NCI-H1694 (cell line): ENCODE measurements at regions not wholly inside any gene's neighbourhood (a gene's known extent, or its start where the extent isn't known, plus 50 kb on each side); places are given as distances from the start of the nearest gene placed in this dataset.
"Not testable (repeated sequence)": the region's sequence is repeated elsewhere in the genome, so short reads cannot be mapped to it uniquely, and the experiment has no call there.

Experiments used
- DNase-seq: peaks from one replicate; lab custom pipeline; 2025; lab: John Stamatoyannopoulos, UW

DNA sequence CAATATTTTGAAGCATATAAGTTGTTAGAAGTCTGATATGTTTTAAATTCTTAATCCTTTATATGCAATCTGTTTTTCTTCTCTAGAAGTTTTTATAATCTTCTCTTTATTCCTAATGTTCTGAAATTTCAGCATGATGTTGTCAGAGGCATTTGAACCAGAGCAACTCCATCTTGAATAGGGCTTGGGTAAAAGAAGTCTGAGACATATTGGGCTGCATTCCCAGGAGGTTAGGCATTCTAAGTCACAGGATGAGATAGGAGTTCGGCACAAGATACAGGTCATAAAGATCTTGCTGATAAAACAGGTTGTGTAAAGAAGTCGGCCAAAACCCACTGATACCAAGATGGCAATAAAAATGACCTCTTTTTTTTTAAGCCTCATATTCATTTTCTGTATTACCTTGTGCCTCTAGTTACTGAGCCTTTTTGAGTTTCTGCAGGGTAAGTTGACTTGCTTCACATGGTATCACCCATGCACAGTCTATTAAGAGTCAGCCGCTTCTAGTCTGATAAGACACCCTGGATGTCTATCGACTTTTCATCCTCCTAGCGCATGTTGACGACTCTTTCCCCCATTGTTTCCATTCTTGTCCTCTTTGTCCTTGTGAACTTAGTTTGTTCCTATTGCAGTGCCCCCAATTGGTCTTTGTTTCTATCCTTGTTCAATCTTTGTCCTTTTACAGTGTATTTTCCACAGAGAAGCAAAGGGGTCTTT is 80.8 kb upstream of the RNU6-1 start:
- no peak for DNase-seq

DNA sequence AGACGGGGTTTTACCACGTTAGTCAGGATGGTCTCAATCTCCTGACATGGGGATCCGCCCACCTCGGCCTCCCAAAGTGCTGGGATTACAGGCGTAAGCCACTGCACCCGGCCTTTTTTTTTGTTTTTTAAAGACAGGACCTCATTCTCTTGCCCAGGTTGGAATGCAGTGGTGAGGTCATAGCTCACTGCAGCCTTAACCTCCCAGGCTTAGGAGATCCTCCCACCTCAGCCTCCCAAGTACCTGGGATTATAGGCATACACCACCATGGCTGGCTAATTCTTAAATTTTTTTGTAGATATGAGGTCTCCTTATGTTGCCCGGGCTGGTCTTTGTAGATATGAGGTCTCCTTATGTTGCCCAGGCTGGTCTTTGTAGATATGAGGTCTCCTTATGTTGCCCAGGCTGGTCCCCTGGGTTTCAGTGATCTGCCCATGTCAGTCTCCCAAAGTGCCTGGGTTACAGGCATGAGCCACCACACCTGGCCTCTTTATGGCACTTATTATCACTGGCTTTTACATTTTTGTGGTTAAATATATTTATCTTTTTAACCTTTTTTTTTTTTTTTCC is 82.3 kb upstream of the RNU6-1 start:
- no peak for DNase-seq

DNA sequence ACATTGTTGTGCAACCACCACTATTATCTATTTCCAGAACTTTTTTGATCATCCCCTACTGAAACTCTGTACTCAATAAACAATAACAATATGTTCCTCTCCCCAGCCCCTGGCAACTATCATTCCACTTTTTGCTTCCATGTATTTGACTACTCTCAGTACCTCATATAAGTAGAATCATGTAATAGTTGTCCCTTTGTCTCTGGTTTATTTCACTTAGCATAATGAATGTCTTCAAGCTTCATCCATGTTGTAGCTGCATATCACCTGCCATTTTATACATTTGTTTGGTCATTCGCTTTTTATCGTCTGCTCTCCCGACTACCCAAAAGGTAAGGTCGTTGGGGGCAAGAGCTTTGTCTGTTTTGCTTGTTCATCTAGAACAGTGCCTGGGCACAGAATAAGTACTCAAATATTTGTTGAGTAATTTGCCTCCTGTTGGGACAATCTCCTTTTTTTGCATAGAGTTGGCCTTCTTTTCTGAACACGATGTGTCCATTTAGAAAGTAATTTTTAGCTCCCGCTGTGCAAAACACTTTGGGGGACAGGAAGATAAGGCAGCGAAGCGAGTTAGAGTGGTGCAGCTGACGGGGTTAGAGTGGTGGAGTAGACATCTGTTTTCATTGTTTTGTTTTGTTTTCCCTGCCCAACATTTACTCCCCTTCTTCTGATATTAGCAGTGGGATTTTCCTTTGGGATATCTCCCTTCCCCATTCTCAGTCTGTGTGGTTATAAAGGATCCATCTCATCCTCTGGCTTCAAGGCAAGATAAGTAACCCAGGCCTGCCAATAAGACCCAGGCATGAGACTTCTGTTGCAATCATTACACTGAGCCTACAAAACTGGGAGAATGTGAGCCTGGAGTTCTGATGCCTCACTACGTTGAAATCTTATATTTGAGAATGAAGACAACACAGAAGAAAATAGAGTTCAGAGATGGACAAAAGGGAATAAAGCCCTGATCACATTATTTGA is 83.4 kb upstream of the RNU6-1 start:
- DNase-seq: no peak

DNA sequence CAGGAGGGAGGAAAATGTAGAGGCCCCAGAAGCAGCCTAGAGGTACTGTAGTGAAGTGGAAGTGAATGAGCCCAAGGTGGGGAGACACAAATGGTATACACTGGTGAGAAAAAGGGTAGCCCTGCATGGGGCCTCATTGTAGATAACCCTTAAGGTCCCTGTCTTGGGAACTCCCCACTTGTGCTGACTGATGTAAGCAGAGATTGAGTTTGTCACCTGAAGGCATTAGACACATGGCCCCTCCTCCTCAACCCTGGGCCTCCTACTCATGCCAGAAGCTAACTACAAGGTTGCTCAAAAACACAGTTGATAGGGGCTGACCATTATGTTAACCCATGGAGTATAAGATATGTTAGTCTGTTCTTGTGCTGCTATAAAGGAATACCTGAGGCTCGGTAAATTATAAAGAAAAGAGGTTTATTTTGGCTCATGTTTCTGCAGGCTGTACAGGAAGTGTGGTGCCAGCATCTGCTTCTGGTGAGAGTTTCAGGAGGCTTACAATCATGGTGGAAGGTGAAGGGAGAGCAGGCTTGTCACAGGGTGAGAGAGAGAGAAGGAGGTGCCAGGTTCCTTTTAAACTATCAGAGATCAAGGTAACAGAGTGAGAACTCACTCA is 84.6 kb upstream of the RNU6-1 start:
- DNase-seq: no peak

GRCh38 chr15:67925182-67925581 is 85.3 kb upstream of the RNU6-1 start:
- DNase-seq: no peak

DNA sequence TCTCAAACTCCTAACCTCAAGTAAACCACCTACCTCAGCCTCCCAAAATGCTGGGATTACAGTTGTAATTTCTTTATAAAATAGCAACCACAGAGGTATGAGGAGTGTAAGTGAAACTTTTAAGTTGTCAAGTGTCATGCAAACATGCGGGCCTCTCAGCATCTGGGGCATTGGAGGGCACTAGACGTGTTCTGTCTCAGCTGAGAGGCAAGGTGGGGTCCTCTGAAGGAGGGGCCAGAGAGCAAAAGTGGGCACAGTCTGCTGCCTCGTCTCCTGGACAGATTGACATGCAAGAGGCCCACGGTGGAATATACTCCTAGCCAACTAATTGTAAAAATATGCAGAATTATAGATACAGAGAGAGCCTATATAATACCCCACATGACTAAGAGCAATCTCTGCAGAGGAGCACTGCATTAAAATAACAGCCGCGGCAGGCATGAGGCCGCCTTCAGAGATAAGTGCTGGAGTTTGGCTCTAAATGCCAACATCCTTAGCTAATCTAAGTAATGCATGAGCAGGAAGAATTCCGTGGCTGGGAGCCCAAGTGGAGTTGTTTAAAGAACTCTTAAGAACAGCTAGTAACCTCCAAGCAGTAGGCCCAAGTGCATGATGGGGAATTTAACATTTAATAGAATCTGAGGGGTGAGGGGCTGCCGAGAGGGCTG is 87.8 kb upstream of the RNU6-1 start:
- no peak for DNase-seq

DNA sequence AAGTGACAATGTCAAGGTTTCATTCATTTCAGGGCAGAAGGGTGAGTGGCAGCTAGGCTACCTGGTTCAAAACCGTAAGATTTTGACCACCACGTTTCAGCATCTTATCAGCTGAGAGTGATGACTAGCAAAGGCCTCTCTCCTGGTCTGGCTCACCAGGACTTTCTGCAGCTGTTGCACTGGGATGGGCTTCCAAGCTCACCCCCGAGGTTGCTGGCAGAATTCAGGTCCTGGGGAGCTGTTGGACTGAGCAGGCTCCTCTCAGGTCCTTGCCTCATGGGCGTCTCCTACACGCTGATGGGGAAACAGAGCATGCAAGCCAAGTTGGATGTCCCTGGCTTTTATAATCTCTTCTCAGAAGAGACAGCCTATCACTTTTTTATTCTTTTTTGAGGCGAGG is 88.8 kb upstream of the RNU6-1 start:
- DNase-seq: no peak

- no peak for DNase-seq
These were observed 90.9 kb upstream of the RNU6-1 start for GRCh38 chr15:67930720-67931119.

DNA sequence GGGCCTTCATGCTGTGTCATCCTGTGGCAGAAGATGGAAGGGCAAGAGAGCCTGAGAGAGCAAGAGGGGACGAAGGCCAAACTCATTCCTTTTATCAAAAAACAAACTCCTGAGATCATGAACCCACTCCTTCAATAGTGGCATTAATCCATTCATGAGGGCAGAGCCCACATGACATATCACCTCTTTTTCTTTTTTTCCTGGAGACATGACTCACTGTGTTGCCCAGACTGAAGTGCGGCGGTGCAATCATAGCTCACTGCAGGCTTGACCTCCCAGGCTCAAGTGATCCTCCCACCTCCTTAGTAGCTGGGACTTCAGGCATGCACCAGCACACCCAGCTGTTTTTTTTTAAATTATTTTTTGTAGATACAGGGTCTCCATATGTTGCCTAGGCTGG is 92.0 kb upstream of the RNU6-1 start:
- no peak for DNase-seq

- DNase-seq: not testable (repeated sequence)
These were observed 94.3 kb upstream of the RNU6-1 start for GRCh38 chr15:67934126-67934525.

DNA sequence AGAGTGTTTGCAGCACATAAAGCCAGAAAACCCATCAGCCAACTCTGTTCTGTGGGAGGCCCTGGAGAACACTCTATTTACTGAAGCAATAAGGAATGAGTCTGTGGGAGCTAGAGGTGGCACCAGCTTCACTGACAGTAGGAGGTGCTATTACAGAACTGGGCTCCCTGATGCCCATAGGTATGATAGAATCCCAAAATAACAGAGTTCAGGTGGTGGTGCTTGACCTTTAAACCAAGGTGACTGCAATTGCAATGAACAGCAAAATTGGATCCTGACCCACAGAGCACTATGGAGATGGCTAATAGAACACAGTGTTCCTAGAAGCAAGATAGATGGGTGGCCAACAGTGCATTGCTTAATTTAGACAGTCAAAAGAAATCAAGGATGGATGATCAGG is 95.4 kb upstream of the RNU6-1 start:
- DNase-seq: no peak

DNA sequence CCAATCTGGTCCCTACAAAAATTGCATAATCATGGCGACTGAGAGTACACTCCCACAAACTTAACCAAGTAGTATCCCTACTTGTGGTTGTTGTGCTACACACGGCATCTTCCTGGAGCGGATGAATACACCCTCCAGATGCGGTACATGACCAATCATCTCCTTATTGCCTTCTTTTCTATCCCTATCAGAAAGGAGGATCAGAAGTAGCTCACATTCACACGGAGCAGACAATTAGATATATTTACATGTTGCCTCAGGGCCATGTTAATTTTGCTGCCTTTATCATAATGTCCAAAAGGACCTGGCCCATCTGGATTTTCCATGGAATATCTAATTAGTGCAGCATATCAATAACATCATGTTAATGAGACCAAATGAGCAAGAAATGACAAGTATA is 96.4 kb upstream of the RNU6-1 start:
- DNase-seq: no peak

- no peak for DNase-seq
These were observed 97.4 kb upstream of the RNU6-1 start for GRCh38 chr15:67937153-67937761.

- not testable (repeated sequence) for DNase-seq
These were observed 99.3 kb upstream of the RNU6-1 start for GRCh38 chr15:67939179-67939578.

DNA sequence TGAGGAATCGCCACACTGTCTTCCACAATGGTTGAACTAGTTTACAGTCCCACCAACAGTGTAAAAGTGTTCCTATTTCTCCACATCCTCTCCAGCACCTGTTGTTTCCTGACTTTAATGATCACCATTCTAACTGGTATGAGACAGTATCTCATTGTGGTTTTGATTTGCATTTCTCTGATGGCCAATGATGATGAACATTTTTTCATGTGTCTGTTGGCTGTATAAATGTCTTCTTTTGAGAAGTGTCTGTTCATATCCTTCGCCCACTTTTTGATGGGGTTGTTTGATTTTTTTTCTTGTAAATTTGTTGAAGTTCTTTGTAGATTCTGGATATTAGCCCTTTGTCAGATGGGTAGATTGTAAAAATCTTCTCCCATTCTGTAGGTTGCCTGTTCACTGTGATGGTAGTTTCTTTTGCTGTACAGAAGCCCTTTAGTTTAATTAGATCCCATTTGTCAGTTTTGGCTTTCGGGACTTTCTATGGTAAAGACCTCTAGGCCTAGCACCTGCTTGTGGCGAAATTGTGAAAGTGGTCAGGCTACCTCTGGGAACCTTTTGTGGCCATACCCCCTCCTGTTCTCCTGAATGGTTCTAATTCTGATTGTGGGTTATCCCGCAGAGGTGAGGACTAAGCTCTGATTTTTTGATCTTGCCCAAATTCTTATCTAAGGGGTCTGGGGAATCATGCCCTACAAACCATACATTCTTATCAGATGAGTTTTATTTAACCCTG is 99.9 kb upstream of the RNU6-1 start:
- not testable (repeated sequence) for DNase-seq

GRCh38 chr15:67940324-67940719 is 100.5 kb upstream of the RNU6-1 start:
- DNase-seq: no peak

DNA sequence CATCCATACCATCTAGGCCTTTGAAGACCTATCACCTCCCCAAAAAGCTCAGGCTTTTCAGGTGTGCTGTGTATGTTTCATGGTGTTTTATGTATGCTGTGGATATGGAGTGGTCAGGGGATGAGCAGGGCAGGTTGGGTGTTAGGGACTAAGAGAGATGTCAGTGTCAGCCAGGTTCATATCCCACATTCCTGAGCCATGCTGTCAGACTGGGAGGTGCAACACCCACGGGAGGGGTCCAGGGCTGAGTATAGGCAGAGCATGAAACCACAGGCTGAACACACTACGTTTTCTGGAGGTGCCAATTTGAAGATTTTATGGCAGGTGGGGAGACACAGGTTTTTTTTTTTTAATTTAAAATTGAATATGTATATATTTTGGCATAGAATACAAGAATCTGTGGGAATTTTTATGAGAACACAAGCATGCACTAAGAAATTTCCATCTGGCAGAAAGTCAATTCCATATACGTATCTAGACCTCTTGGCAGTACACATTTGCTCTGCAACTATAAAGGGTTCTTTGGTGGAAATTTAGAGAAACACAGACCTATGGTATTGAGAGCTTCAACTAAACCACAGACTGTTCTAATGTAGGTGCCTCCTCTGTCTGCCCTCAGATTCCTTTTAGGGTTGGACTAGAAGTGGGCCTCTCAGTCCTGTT is 101.9 kb upstream of the RNU6-1 start:
- no peak for DNase-seq

DNA sequence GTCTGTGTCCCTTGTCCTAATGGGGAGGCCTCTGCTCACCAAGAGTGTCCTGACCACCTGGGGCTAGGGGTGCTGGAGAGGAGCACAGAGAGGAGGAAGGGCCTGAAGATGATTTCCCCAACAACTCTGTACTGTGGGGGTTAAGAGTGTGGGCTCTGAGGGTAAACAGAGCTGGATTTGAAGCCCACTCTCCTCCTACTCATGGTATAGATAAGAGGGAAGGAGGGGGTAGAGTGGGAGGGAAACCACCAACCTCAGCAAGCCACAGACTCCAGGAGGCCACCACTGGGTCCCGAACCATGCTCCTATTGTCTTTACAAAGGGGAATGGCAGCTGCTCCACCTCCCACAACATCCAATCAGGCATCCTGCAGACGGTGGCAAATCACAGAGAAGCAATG is 103.6 kb upstream of the RNU6-1 start:
- no peak for DNase-seq

DNA sequence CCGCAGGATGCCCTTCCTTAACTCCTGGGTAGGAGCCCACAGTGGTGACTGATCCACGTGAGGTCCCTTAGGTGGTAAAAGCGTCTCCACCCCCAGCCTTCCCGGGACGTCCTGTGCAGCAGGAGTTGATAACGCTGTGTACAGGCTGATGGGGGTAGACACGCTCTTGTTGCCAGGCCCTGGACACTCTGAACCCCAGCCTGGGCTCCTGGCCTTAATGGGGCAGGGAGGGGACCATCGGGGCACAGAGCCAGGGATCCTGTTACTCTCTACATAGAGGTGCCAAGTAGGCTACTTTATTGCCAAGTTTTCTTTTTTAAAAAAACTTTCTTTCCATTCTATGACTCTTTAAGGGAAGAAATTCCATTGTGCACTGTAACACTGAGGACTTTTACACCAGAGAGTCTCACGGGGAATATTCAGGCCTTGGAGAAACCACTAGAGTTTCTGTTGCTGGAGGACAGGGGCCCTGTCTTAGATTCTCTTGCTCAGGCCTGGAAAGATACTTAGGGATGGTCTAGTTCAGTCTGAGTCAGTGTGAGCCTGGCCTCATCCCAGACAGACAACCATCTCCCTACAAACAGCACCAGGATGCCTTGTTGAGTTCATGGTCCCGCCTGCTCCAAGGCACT is 104.3 kb upstream of the RNU6-1 start:
- no peak for DNase-seq

- DNase-seq: no peak
These were observed 105.3 kb upstream of the RNU6-1 start for GRCh38 chr15:67945131-67945530.
